Ammon's horn (tissue), 1 donor: ENCODE measurements at regions not wholly inside any gene's neighbourhood (a gene's known extent, or its start where the extent isn't known, plus 50 kb on each side); places are given as distances from the start of the nearest gene placed in this dataset.

Experiments used
- DNase-seq: peaks from one replicate; pipeline ENCODE4 v3.0.0-alpha.2; 2016; ENCODE audit warnings: low spot score

- no peak for DNase-seq
Observed at GRCh38 chr2:4255491-4255890, 552.1 kb downstream of the DCDC2C start.

DNA sequence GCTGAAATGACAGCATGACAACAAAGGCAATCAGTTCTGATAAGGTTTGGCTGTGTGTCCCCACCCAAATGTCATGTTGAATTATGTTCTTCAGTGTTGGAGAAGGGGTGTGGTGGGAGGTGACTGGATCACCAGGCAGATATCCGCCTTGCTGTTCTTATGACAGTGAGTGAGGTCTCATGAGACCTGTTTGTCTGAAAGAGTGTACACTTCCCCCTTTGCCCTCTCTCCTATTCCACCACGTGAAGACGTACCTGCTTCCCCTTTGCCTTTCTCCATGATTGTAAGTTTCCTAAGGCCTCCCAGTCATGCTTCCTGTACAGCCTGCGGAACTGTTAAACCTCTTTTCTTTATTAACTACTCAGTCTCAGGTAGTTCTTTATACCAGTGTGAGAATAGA lies 553.0 kb downstream of the DCDC2C start:
- no peak for DNase-seq

DNA sequence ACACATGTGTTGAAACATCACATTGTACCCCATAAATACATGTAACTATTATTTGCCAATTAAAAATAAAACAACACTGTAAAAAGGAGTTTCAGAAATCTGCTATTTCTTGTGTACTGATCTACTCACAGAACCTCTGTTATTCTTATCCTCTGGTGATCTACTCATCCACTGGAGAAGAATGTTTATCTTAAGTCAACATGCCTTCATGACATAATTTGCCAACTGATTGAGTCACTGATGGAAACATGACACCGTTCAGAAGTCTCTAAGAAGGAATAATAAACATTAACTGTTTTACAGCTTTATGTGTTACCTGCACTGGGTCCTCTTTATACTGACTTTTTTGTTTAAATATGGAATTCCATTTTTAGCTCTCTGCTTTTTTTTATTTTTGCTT lies 555.2 kb downstream of the DCDC2C start:
- no peak for DNase-seq

- DNase-seq, result no peak
Observed at GRCh38 chr2:4265936-4266335, 562.6 kb downstream of the DCDC2C start.

DNA sequence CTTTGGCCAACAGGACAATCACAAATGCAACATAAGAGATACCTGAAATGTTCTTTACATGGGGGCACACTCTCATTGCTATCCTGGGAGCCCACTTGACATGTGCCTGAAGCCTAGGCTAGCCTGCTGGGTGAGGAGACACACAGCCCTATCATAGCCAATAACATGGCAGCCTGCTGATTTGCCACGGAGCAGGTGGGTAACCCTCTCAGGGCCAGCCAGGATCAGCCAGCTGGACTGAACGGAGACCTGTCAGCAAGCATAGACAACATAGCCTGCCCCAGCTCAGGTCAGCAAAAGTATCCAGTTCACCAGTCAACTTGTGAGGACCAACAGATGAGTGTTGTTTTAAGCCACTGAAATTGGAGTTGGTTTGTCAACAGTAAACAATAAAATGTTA lies 566.5 kb downstream of the DCDC2C start:
- no peak for DNase-seq

DNA sequence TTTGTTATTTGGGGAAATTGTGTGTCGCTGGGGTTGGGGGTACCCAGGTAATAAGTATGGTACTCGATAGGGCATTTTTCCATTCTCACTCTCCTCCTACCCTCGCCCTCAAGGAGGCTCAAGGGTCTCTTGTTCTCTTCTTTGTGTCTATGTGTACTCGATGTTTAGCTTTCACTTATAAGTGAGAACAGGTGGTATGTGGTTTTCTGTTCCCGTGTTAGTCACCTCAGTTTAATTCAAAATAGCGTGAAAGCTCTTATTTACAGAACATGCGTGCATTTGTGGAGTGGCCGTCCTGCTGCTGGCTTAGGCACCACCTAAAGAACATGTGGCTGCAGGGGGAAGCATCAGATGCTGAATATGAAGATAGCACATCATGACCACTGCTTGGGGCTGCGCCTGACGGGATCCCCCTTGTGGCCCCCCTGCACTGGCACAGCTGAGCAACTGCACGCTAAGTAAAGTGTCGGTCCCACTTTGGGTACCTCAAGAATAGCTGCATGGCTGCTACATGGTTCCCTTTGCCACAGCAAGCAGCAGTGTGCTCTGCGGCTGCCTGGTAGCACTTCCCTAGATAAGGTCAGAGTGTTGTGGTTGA lies 569.0 kb downstream of the DCDC2C start:
- DNase-seq, result no peak

GRCh38 chr2:4278392-4278791 lies 575.0 kb downstream of the DCDC2C start:
- no peak for DNase-seq

DNA sequence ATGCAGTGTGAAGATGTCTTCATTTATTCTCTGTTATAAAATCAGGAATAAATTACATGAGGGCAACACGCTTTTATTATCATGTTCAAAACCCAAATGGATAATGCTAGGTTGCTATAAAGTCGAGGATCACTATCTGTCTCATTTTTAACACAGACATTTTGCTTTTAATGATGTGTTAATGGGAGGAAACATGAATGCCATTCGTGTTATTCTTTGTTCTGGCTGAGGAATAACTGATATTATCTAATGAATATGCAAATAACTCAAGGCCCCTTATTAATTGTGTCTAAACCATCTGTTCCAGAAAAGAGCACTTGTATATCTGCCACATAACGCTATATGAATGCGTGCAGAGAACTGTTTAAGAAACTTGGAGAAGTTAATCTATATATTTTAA lies 576.1 kb downstream of the DCDC2C start:
- no peak for DNase-seq

DNA sequence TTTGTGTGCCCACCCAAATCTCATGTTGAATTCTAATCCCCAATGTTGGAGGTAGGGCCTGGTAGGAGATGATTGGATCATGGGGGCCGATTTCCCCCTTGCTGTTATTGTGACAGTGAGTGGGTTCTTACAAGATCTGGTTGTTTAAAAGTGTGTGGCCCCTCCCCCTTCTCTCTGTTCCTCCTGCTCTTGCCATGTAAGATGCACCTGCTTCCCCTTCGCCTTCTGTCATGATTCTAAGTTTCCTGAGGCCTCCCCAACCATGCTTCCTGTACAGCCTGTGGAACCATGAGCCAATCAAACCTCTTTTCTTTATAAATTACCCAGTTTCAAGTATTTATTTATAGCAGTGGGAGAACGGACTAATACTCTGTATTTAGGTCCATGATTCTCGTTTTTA lies 588.1 kb downstream of the DCDC2C start:
- DNase-seq, result no peak

DNA sequence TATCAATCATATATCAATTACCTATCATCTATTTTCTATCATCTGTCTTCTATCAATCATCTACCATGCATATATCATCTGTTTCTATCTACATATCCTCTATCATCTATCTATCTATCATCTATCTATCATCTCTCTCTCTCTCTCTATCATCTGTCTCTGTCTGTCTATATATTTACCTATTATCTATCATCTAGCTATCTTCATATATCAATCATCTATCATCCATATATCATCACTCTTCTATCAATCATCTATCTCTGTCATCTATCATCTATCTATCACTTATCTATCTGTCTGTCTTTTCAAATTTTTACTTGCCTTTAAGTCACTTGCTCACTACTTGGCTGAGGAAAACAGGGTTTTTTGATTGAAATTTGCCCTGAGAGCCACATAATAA lies 592.3 kb downstream of the DCDC2C start:
- DNase-seq, result no peak

GRCh38 chr2:4300616-4301015 lies 597.2 kb downstream of the DCDC2C start:
- no peak for DNase-seq

- DNase-seq, result no peak
Observed at GRCh38 chr2:4324531-4324930, 621.2 kb downstream of the DCDC2C start.

DNA sequence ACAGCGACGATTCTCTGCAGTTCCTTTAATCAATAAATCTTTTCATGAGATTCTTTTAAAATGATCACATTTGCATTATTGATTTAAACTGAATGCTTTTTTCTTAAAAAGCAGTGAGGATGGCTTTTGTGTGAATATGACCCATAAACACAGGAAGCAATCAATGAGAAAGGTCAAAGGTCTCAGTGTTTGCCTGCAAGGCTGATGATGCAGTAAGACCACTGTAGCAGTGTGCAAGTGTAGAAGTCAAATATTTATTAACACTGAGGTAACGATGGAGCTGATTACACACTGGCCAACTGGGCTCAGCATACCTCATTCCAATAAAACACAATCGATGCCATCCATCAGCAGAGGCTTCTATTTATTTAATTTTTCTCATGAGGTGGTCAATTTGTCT lies 633.5 kb downstream of the DCDC2C start:
- DNase-seq, result no peak

DNA sequence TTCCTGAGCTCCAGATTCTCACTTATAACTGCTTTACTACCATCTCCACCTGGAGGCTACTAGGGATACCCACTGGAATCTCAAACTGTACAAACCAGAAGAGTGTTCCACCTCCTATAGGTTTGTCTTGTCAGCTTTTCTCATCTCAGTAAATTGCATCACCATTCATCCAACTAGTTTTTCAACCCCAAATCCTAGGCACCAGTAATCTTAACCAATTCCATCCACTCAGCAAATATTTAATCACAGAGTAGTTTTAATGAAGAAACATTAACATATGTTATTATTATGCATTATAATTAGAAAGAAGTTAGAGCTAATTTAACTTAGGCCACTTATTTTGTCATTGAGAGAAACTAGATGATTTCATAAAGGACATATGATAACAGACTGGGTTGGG lies 635.0 kb downstream of the DCDC2C start:
- no peak for DNase-seq

DNA sequence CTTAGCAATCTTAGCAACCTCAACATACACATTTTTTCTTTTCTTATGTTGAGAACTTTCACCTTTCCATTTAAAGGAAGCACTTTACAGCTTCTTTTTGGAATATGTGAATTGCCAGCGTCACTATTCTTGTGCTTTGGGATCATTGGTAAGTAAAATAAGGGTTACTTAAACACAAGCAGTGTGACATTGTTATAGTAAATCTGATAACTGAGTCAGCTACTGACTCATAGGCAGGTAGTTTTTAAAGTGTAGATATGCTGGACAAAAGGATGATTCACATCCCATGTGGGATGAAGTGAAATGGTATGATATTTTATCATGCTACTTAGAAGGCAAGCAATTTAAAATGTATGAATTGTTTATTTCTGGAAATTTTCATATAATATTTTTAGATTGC lies 637.2 kb downstream of the DCDC2C start:
- no peak for DNase-seq

GRCh38 chr2:4346628-4347027 lies 643.3 kb downstream of the DCDC2C start:
- no peak for DNase-seq

DNA sequence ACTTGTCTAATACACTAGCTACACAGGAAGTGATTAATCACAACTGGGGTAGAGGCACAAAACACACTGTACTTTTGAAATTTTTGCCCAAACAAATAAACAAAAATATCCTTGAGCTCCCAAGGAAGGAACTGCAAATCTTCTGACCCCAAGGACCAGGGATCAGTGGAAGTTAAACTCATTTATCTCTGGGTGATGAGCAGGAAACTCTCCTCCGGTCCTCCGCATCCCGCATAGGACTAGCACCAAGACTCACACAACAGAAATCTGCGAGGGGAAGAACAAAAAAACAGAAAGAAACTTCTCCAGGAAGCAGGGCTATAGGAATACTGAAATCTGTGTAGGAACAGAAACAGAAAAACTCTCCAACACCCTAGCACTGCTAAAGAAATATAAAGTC lies 650.3 kb downstream of the DCDC2C start:
- no peak for DNase-seq

GRCh38 chr2:4354164-4354563 lies 650.8 kb downstream of the DCDC2C start:
- DNase-seq, result no peak

DNA sequence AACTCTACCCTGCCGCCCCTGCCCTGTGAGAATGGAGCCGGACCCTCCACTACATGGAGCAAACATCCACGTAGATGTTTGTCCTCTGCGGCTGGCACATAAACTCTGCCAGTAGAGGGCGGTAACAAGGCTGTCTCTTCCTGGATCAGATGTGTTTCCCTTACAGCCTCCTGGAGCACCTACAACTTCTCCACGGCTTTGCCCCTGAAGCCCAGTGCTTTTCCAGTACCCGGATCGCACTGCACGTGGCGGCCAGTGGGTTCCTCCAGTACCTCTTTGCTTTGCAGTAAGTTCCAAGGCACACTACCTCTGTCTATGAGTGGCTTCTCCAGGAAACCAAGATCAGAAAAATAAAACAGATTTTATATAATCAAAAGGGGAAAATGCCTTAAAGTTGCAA lies 651.3 kb downstream of the DCDC2C start:
- no peak for DNase-seq

- DNase-seq, result no peak
Observed at GRCh38 chr2:4356109-4356508, 652.7 kb downstream of the DCDC2C start.

- no peak for DNase-seq
Observed at GRCh38 chr2:4356541-4356940, 653.2 kb downstream of the DCDC2C start.

DNA sequence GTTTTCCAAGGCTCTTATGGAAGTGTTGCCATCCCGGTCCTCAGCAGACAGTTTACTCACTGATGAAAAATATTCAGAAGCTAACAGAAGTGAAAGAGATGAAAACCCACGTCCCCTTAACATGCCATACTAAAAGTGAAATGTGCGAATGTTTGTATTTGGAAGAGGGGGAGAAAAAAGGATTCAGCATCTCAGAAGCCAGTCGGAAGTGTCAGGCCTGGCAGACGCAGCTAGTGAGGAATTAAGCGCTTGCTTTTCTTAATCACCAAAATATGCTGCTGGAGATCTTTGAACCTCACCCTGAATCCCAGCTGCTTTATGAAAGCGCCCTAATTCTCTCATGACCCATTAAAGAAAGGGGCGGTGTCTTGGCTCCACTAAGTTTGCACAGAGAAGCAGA lies 653.7 kb downstream of the DCDC2C start:
- no peak for DNase-seq

GRCh38 chr2:4358837-4359236 lies 655.5 kb downstream of the DCDC2C start:
- no peak for DNase-seq

DNA sequence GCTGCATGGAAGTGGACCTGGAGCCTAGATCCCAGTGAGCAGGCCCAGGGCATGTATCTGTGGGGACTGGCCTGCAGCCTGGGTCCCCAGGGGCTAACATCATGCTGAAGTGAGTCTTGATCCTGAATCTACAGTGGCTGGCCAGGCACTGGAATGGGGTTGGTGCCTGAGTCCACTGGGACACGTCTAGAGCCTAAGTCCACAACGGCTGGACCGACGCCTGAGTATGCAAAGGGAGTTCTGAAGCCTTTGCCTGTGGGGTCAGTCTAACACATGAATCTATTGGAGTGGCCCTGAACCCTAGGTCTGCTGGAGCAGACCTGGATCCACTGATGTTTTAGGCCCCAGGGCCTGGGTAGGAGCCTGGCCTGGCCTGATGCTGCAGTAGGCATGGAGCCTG lies 665.5 kb downstream of the DCDC2C start:
- no peak for DNase-seq
